Adrenal gland (tissue), 5 donors: ENCODE measurements at regions not wholly inside any gene's neighbourhood (a gene's known extent, or its start where the extent isn't known, plus 50 kb on each side); places are given as distances from the start of the nearest gene placed in this dataset.

Source experiments
- CTCF ChIP-seq, 6 experiments: fragments of 450-650 bp in 4 of 6; fragments of 200-600 bp in 2 of 6; sonication (generic) in 1 of 6; IDR thresholded peaks; 1 replicate in 5 of 6; 2 replicates in 1 of 6; pipeline versions ENCODE4 v1.5.1 to v1.8.0; 2016 to 2021; ENCODE audit warnings: antibody characterized with exemption in 6 of 6, mild to moderate bottlenecking in 2 of 6, moderate library complexity in 1 of 6
- POLR2A ChIP-seq, 2 donors: fragments of 450-650 bp; IDR thresholded peaks; one replicate each; pipeline ENCODE4 v1.6.1; 2017; ENCODE audit warnings: antibody characterized with exemption in 2 of 2, mild to moderate bottlenecking in 2 of 2, moderate library complexity in 1 of 2
- donor health status: DM: no; HTN: no; CAD: no.

GRCh38 chr21:38140207-38140903 lies 116.4 kb upstream of the KCNJ15 start:
- TF ChIP-seq CTCF (IDR thresholded peaks at IDR 0.05) (no peak), POLR2A (IDR thresholded peaks at IDR 0.05) (no peak)
